ENCODE measurements at regions not wholly inside any gene's neighbourhood (a gene's known extent, or its start where the extent isn't known, plus 50 kb on each side); places are given as distances from the start of the nearest gene placed in this dataset.

- Histone ChIP-seq H3K4me1 (ENCODE audit: control insufficient read depth, extremely low read depth, insufficient read depth, low read length) (peaks cover 8% of the 10 kb centered on the region), H3K9me3 (replicated peaks; ENCODE audit: control insufficient read depth, insufficient read depth, low read length) (no peaks in the 10 kb centered on the region), H4K20me1 (replicated peaks; ENCODE audit: control insufficient read depth, extremely low read depth, insufficient read depth, low read length) (no peaks in the 10 kb centered on the region), H3K4me2 (ENCODE audit: insufficient read depth, low read length) (no peak overlapping the region), H3K79me2 (ENCODE audit: control insufficient read depth, insufficient read depth, low read length) (no peaks in the 10 kb centered on the region), H3K4me3 (replicated peaks in 1 of 3; ENCODE audit: insufficient read depth in 1 of 3, low read depth in 1 of 3, low read length in 3 of 3) (no peak overlapping the region), H3K9ac (replicated peaks; ENCODE audit: extremely low read depth, insufficient read depth, low read length) (no peak overlapping the region), H3K9me1 (replicated peaks; ENCODE audit: control insufficient read depth, extremely low read depth, insufficient read depth, low read length) (no peaks in the 10 kb centered on the region), H3K27ac (ENCODE audit: insufficient read depth, low read depth, low read length) (no peak overlapping the region), H2AFZ (ENCODE audit: low read depth, low read length) (no peak overlapping the region), H3K27me3 (ENCODE audit: control insufficient read depth in 2 of 2, insufficient read depth in 2 of 2, low read length in 2 of 2) (no peaks in the 10 kb centered on the region), H3K36me3 (ENCODE audit: control insufficient read depth in 2 of 2, extremely low read depth in 1 of 2, insufficient read depth in 2 of 2, low read length in 2 of 2) (no peaks in the 10 kb centered on the region)
- BruUV-seq (replicated peaks): no TSS peak
- FAIRE-seq (no peak), DNase-seq (ENCODE audit: low read depth, low spot score) (no peak)
- intact Hi-C loops (cut with micrococcal nuclease): loop anchor here (10.0 kb wide), 1 partner anchor 322 kb away; no protein-coding TSS in a partner anchor
- dilution Hi-C loops (cut with MboI; ENCODE audit: extremely low pct_ligation_motif_present, low sequenced_read_pairs): loop anchor here (25.0 kb wide), 1 partner anchor 144 kb away; no protein-coding TSS in a partner anchor
- TF ChIP-seq CTCF (IDR thresholded peaks at IDR 0.05; ENCODE audit: extremely low read depth in 1 of 2, insufficient read depth in 1 of 2, low read depth in 1 of 2, low read length in 2 of 2): no peak
- CTCF ChIA-PET: interaction anchor here (1.1 to 9.4 kb wide), 3 partner anchors 8 to 216 kb away, joined by 3 to 129 read pairs (median 4); partner anchors contain the start of gene TNFRSF21
- POLR2A ChIA-PET: no interaction called here
Measured at GRCh38 chr6:47093169-47093568, 51.0 kb upstream of the ADGRF1 start.

- ChIA-PET CTCF (interaction anchor here (1.1 to 9.4 kb wide), 3 partner anchors 20 to 243 kb away, joined by 3 to 129 read pairs (median 3); partner anchors contain the start of gene TNFRSF21), POLR2A (no interaction called here)
- TF ChIP-seq GATA2 (IDR thresholded peaks at IDR 0.05; ENCODE audit: insufficient read depth, insufficient read length, low read depth, low read length): no peak
- no peak for TF ChIP-seq MAX (IDR thresholded peaks at IDR 0.05; ENCODE audit: insufficient read depth, insufficient read length)
- no peak for TF ChIP-seq CTCF (IDR thresholded peaks at IDR 0.05; ENCODE audit: extremely low read depth in 1 of 2, insufficient read depth in 1 of 2, low read depth in 1 of 2, low read length in 2 of 2)
- no peak for TF ChIP-seq MYC (IDR thresholded peaks at IDR 0.05; ENCODE audit: low read depth, low read length)
- no peak for TF ChIP-seq POLR2AphosphoS5 (IDR thresholded peaks at IDR 0.05; ENCODE audit: insufficient read depth, low read depth, low read length)
- no peak for TF ChIP-seq JUN (IDR thresholded peaks at IDR 0.05; ENCODE audit: borderline replicate concordance, insufficient read depth, insufficient read length, low read depth)
- TF ChIP-seq POLR2A (IDR thresholded peaks at IDR 0.05; ENCODE audit: low read depth, low read length): no peak
- no peak for TF ChIP-seq EZH2 (IDR thresholded peaks at IDR 0.05; ENCODE audit: borderline replicate concordance, low read depth, low read length, severe bottlenecking)
- no peak for TF ChIP-seq FOS (IDR thresholded peaks at IDR 0.05; ENCODE audit: borderline replicate concordance, insufficient read depth, low read length)
- Histone ChIP-seq H3K36me3 (ENCODE audit: control insufficient read depth in 2 of 2, extremely low read depth in 1 of 2, insufficient read depth in 2 of 2, low read length in 2 of 2) (no peaks in the 10 kb centered on the region), H3K9me3 (replicated peaks; ENCODE audit: control insufficient read depth, insufficient read depth, low read length) (no peaks in the 10 kb centered on the region), H3K9me1 (replicated peaks; ENCODE audit: control insufficient read depth, extremely low read depth, insufficient read depth, low read length) (no peaks in the 10 kb centered on the region), H3K27ac (ENCODE audit: insufficient read depth, low read depth, low read length) (no peak overlapping the region), H3K4me3 (replicated peaks in 1 of 3; ENCODE audit: insufficient read depth in 1 of 3, low read depth in 1 of 3, low read length in 3 of 3) (no peak overlapping the region), H3K4me1 (ENCODE audit: control insufficient read depth, extremely low read depth, insufficient read depth, low read length) (peaks cover 8% of the 10 kb centered on the region), H3K9ac (replicated peaks; ENCODE audit: extremely low read depth, insufficient read depth, low read length) (no peak overlapping the region), H4K20me1 (replicated peaks; ENCODE audit: control insufficient read depth, extremely low read depth, insufficient read depth, low read length) (no peaks in the 10 kb centered on the region), H3K27me3 (ENCODE audit: control insufficient read depth in 2 of 2, insufficient read depth in 2 of 2, low read length in 2 of 2) (no peaks in the 10 kb centered on the region), H3K4me2 (ENCODE audit: insufficient read depth, low read length) (no peak overlapping the region), H2AFZ (ENCODE audit: low read depth, low read length) (no peak overlapping the region), H3K79me2 (ENCODE audit: control insufficient read depth, insufficient read depth, low read length) (no peaks in the 10 kb centered on the region)
- intact Hi-C loops (cut with micrococcal nuclease): loop anchor here (10.0 kb wide), 1 partner anchor 323 kb away; no protein-coding TSS in a partner anchor
- no TSS peak for BruUV-seq (replicated peaks)
- FAIRE-seq: no peak
- dilution Hi-C loops (cut with MboI; ENCODE audit: extremely low pct_ligation_motif_present, low sequenced_read_pairs): loop anchor here (25.0 kb wide), 1 partner anchor 145 kb away; no protein-coding TSS in a partner anchor
- DNase-seq (ENCODE audit: low read depth, low spot score): no peak
Measured at GRCh38 chr6:47091886-47092668, 49.9 kb upstream of the ADGRF1 start.
